GM10266 (cell line): ENCODE measurements at regions not wholly inside any gene's neighbourhood (a gene's known extent, or its start where the extent isn't known, plus 50 kb on each side); places are given as distances from the start of the nearest gene placed in this dataset.
"Not testable (repeated sequence)": the region's sequence is repeated elsewhere in the genome, so short reads cannot be mapped to it uniquely, and the experiment has no call there.

Experiments used
- DNase-seq: peaks from one replicate; pipeline ENCODE4 v3.0.0; 2012; ENCODE audit errors: extremely low spot score
- CTCF ChIP-seq: IDR thresholded peaks from 2 replicates; pipeline ENCODE4 v1.5.1; 2012; ENCODE audit warnings: mild to moderate bottlenecking, low read depth; ENCODE audit not compliant: control insufficient read depth, insufficient read depth; ENCODE audit errors: missing control alignments

DNA sequence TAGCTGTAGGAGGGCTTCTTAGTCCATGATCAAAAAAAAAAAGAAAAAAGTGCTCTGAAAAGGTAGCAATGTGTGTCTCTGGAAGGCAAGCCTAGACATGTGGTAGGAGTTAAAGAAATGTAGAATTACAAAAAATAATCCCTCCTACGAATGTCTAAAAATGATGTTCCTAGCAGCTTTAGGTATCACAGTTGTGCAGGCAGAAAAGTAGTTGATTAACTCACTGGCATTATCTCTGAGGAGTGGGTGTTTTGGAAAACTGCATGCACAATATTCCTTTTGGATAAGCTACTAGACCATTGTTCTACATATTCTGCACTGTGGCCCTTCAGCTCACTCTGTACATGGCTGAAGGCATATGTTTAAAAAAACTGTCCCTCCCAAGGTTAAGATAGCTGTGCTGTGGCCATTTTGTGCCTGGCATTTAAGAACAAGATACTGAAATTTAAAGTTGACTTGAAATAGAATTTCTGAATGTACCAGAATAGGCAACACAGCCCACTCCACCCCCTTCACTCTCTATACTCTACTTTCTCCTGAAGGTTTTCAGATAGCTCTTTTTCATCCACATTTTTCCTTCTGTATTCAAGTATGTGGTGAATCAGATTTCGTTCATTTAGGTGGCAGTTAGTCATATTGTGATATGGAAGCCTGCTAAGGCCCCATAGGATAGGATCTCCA, 463.9 kb upstream of the LRRC7 start:
- no peak for DNase-seq
- no peak for TF ChIP-seq CTCF

DNA sequence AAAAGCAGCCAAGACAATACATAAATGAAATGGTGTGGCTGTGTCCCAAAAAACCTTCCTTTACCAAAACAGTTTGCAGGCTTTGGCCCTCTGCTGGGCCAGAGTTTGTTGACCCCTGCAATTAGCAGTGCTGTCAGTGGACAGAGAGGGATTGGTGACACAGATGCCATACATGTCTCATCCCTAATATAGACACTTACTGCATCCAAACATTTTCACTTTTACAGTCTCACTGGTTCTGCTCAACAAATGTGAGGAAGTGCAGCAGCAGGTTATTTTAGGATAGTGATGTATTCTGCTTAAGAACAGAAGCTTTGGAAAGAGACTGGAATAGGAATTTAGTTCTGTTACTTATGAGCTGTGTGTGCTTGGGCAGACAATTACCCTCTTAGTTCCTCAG, 462.8 kb upstream of the LRRC7 start:
- TF ChIP-seq CTCF: no peak
- DNase-seq: no peak

GRCh38 chr1:69109277-69109676, 458.4 kb upstream of the LRRC7 start:
- no peak for TF ChIP-seq CTCF
- no peak for DNase-seq

DNA sequence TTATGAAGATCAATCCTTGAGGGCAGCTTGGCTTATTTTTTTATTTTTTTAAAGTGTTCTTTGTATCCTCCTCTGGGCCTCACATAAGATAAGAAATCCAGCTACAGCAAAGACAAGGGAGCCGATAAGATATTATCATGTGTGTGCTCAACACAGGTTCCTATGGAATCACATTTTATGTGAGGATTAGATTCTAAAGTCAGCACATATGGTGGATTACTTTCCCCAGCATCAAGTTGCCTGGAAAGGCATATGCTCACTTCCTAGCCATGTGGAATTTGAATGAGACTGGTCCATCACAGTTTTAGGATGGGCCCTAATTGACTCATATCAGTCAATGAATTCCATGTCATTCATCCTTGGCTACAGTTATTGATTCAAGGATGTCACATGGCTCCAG, 456.9 kb upstream of the LRRC7 start:
- DNase-seq: no peak
- TF ChIP-seq CTCF: no peak

DNA sequence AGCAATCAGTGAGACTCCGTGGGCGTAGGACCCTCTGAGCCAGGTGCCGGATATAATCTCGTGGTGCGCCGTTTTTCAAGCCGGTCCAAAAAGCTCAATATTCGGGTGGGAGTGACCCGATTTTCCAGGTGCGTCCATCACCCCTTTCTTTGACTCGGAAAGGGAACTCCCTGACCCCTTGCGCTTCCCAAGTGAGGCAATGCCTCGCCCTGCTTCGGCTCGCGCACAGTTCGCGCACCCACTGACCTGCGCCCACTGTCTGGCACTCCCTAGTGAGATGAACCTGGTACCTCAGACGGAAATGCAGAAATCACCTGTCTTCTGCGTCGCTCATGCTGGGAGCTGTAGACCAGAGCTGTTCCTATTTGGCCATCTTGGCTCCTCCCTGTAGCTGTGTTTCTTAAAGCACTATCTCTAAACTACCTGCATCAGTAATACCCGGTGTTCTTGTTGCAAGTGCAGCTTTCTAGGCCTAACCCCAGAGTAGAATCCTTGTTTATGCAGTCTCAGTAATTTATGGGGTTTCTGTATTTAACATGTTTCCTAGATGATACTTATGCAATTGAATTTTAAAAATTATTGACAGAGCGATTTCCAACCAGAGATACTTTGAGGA, 447.5 kb upstream of the LRRC7 start:
- DNase-seq: not testable (repeated sequence)

DNA sequence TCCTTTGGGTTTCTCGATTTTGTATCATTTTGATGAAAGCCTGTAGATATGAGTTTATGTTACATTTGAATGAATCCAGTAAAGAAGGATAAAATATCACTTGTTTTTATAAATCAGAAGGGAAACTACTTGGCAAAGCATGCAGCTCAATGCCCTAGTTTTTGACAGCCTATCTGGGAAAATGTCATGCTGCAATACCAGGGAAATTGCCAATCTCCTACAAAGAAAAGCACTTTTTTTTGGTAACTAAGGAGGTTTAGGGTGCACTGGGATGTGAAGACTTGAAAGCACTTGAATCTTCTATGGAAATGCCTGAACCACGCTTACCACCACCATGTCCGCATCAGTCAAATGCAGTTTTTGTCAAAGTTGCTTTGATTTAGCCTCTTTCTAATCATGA, 446.9 kb upstream of the LRRC7 start:
- TF ChIP-seq CTCF: no peak
- no peak for DNase-seq

GRCh38 chr1:69121723-69122122, 446.0 kb upstream of the LRRC7 start:
- DNase-seq: no peak
- no peak for TF ChIP-seq CTCF

- TF ChIP-seq CTCF: no peak
- DNase-seq: no peak
These were observed 445.3 kb upstream of the LRRC7 start for GRCh38 chr1:69122373-69122772.
